ENCODE measurements at regions not wholly inside any gene's neighbourhood (a gene's known extent, or its start where the extent isn't known, plus 50 kb on each side); places are given as distances from the start of the nearest gene placed in this dataset.

- TF ChIP-seq, protein P1, sequence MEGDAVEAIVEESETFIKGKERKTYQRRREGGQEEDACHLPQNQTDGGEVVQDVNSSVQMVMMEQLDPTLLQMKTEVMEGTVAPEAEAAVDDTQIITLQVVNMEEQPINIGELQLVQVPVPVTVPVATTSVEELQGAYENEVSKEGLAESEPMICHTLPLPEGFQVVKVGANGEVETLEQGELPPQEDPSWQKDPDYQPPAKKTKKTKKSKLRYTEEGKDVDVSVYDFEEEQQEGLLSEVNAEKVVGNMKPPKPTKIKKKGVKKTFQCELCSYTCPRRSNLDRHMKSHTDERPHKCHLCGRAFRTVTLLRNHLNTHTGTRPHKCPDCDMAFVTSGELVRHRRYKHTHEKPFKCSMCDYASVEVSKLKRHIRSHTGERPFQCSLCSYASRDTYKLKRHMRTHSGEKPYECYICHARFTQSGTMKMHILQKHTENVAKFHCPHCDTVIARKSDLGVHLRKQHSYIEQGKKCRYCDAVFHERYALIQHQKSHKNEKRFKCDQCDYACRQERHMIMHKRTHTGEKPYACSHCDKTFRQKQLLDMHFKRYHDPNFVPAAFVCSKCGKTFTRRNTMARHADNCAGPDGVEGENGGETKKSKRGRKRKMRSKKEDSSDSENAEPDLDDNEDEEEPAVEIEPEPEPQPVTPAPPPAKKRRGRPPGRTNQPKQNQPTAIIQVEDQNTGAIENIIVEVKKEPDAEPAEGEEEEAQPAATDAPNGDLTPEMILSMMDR (IDR thresholded peaks at IDR 0.05; ENCODE audit: borderline replicate concordance, extremely low read depth, low read length, poor library complexity, severe bottlenecking): no peak
- TF ChIP-seq EZH2 (IDR thresholded peaks at IDR 0.05; ENCODE audit: borderline replicate concordance, low read depth, low read length, severe bottlenecking): no peak
Measured at GRCh38 chr3:194028434-194029004, 107.4 kb upstream of the HES1 start.
